ENCODE measurements at regions not wholly inside any gene's neighbourhood (a gene's known extent, or its start where the extent isn't known, plus 50 kb on each side); places are given as distances from the start of the nearest gene placed in this dataset.

- TF ChIP-seq POLR2A (IDR thresholded peaks at IDR 0.05) (no peak), CTCF (IDR thresholded peaks at IDR 0.05) (no peak)
Measured at GRCh38 chr2:234789556-234790325, 162.1 kb upstream of the SH3BP4 start.
